Fibroblast of lung (primary cell): ENCODE measurements at regions not wholly inside any gene's neighbourhood (a gene's known extent, or its start where the extent isn't known, plus 50 kb on each side); places are given as distances from the start of the nearest gene placed in this dataset.
"Not testable (repeated sequence)": the region's sequence is repeated elsewhere in the genome, so short reads cannot be mapped to it uniquely, and the experiment has no call there.

ENCODE experiments used
- EZH2 ChIP-seq: IDR thresholded peaks from 2 replicates; pipeline ENCODE4 v1.5.1; 2012; ENCODE audit warnings: low read length, control low read depth, mild to moderate bottlenecking; ENCODE audit errors: missing control alignments
- TF ChIP-seq, protein P1 (sequence below), 2 donors: IDR thresholded peaks in 1 of 2; conservative IDR thresholded peaks in 1 of 2; 1 replicate in 1 of 2; 2 replicates in 1 of 2; pipeline ENCODE4 v1.5.1; 2011 to 2012; ENCODE audit warnings: low read length in 2 of 2, control low read depth in 1 of 2, inconsistent platforms in 1 of 2, low read depth in 1 of 2, mild to moderate bottlenecking in 1 of 2

DNA sequence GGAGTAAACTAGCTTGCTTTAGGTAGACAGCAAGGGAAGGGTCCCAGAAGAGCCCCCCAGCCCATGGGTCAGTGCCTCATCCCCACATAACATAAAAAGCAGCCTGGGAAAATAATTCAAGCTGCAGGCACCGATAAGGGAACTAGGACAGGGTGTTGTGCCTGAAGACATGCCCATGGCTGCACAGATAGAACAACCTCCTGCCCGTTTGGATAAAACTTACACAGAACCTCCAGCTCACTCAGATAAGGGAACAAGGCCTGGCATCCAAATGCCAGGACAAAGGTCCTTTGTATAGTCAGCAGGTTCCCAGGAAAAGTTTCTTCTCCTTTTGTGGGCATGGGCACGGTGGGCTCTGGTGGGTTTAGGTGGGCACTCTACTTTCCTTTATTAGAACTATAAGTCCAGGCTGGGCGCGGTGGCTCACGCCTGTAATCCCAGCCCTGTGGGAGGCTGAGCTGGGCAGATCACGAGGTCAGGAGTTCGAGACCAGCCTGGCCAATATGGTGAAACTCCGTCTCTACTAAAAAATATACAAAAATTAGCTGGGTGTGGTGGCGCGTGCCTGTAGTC, 149.5 kb downstream of the GLUD2 start:
- TF ChIP-seq, protein P1, sequence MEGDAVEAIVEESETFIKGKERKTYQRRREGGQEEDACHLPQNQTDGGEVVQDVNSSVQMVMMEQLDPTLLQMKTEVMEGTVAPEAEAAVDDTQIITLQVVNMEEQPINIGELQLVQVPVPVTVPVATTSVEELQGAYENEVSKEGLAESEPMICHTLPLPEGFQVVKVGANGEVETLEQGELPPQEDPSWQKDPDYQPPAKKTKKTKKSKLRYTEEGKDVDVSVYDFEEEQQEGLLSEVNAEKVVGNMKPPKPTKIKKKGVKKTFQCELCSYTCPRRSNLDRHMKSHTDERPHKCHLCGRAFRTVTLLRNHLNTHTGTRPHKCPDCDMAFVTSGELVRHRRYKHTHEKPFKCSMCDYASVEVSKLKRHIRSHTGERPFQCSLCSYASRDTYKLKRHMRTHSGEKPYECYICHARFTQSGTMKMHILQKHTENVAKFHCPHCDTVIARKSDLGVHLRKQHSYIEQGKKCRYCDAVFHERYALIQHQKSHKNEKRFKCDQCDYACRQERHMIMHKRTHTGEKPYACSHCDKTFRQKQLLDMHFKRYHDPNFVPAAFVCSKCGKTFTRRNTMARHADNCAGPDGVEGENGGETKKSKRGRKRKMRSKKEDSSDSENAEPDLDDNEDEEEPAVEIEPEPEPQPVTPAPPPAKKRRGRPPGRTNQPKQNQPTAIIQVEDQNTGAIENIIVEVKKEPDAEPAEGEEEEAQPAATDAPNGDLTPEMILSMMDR (conservative IDR thresholded peaks at IDR 0.05 in 1 of 2, IDR thresholded peaks at IDR 0.05 in 1 of 2; ENCODE audit: low read depth in 1 of 2, low read length in 2 of 2), result not testable (repeated sequence)
- not testable (repeated sequence) for TF ChIP-seq EZH2
